ENCODE measurements at regions not wholly inside any gene's neighbourhood (a gene's known extent, or its start where the extent isn't known, plus 50 kb on each side); places are given as distances from the start of the nearest gene placed in this dataset.

GRCh38 chr1:70717656-70718055, 306.6 kb downstream of the CTH start:
- Histone ChIP-seq H3K9ac (replicated peaks in 1 of 4; ENCODE audit: extremely low read depth in 1 of 4, low read depth in 3 of 4, low read length in 3 of 4) (no peak overlapping the region), H3K79me1 (ENCODE audit: low read depth, low read length) (no peaks in the 10 kb centered on the region), H2BK15ac (ENCODE audit: low read length) (no peak overlapping the region), H4K20me1 (replicated peaks in 1 of 2; ENCODE audit: control insufficient read depth in 1 of 2, insufficient read depth in 2 of 2, low read length in 2 of 2) (peaks cover 0 to 1% of the 10 kb centered on the region in 2 experiments), H3K23me2 (ENCODE audit: low read depth, low read length) (no peaks in the 10 kb centered on the region), H3K9me3 (ENCODE audit: insufficient read depth in 2 of 2, low read depth in 1 of 2, low read length in 1 of 2) (no peaks in the 10 kb centered on the region), H4K8ac (ENCODE audit: extremely low read depth, insufficient read depth, low read length) (no peak overlapping the region), H3K4me3 (ENCODE audit: extremely low read depth in 1 of 4, insufficient read depth in 2 of 4, low read depth in 3 of 4, low read length in 4 of 4) (no peak overlapping the region), H2AK5ac (ENCODE audit: low read depth, low read length) (no peak overlapping the region), H3K27ac (ENCODE audit: low read depth, low read length) (no peak overlapping the region), H3K27me3 (replicated peaks in 1 of 4; ENCODE audit: control insufficient read depth in 3 of 4, extremely low read depth in 1 of 4, insufficient read depth in 3 of 4, low read length in 3 of 4) (no peaks in the 10 kb centered on the region), H4K5ac (ENCODE audit: insufficient read length, low read depth, low read length) (no peak overlapping the region), H2BK120ac (replicated peaks; ENCODE audit: low read depth, low read length) (no peak overlapping the region), H2BK12ac (ENCODE audit: low read depth, low read length) (no peak overlapping the region), H2AFZ (ENCODE audit: low read length) (0 out of 2 replicates have a peak overlapping the region, but pooled peaks have one; percentile 8), H3K36me3 (ENCODE audit: control insufficient read depth in 2 of 4, insufficient read depth in 4 of 4, low read length in 3 of 4) (no peaks in the 10 kb centered on the region), H3K4me2 (ENCODE audit: insufficient read depth in 1 of 2, low read depth in 2 of 2, low read length in 2 of 2) (no peak overlapping the region), H3K79me2 (ENCODE audit: control insufficient read depth in 1 of 2, insufficient read depth in 2 of 2, low read length in 2 of 2) (no peaks in the 10 kb centered on the region), H2BK5ac (ENCODE audit: low read depth, low read length) (no peak overlapping the region), H4K91ac (replicated peaks; ENCODE audit: insufficient read length, low read length) (no peak overlapping the region), H3K4me1 (replicated peaks in 1 of 4; ENCODE audit: control insufficient read depth in 3 of 4, insufficient read depth in 4 of 4, low read length in 3 of 4) (0 out of 7 replicates have a peak, but pooled peaks cover 0 to 2% (median 0%) of the 10 kb centered on the region in 4 experiments), H3K56ac (replicated peaks; ENCODE audit: insufficient read length, low read depth, low read length) (no peak overlapping the region), H3K23ac (ENCODE audit: insufficient read length) (no peak overlapping the region), H3K18ac (ENCODE audit: extremely low read depth, low read length) (no peak overlapping the region), H3K4ac (replicated peaks; ENCODE audit: insufficient read length, low read depth, low read length) (no peak overlapping the region), H3K14ac (ENCODE audit: insufficient read length) (no peak overlapping the region), H2BK20ac (ENCODE audit: low read length) (no peak overlapping the region)
- DNase-seq (ENCODE audit: low read depth in 1 of 2, low spot score in 2 of 2) (no peak), FAIRE-seq (no peak)
- ChIA-PET CTCF (ENCODE audit: partially characterized antibody) (interaction anchor here (0.7 kb wide), 1 partner anchor 188 kb away, joined by 4 read pairs; no protein-coding TSS in a partner anchor), POLR2A (ENCODE audit: partially characterized antibody) (interaction anchor here (0.8 kb wide), 1 partner anchor 12 kb away, joined by 3 read pairs; no protein-coding TSS in a partner anchor)
- TF ChIP-seq POLR2A (IDR thresholded peaks at IDR 0.05; ENCODE audit: control extremely low read depth in 1 of 2, low read depth in 2 of 2, low read length in 2 of 2) (no peak), BACH1 (IDR thresholded peaks at IDR 0.05; ENCODE audit: low read length) (no peak), RXRA (IDR thresholded peaks at IDR 0.05; ENCODE audit: insufficient read depth, low read depth, low read length) (no peak), SIN3A (conservative IDR thresholded peaks at IDR 0.05 in 1 of 2, IDR thresholded peaks at IDR 0.05 in 1 of 2; ENCODE audit: low read depth in 1 of 2, low read length in 2 of 2) (no peak), BRCA1 (IDR thresholded peaks at IDR 0.05; ENCODE audit: low read depth, low read length) (no peak), BCL11A (IDR thresholded peaks at IDR 0.05; ENCODE audit: low read depth in 2 of 2, low read length in 2 of 2) (no peak)
- WGBS, 2 experiments (ENCODE audit: extremely low coverage in 1 of 2, insufficient coverage in 1 of 2, insufficient read length in 1 of 2, insufficient replicate concordance in 2 of 2, low coverage in 1 of 2, low lambda C conversion rate in 2 of 2, missing lambda C conversion rate in 1 of 2), result 100% methylated on average over 1 of the region's 1 CpG; no CpG with 5 or more reads in 1 of the 2 experiments
